Esophagus squamous epithelium (tissue), 5 donors: ENCODE measurements at regions not wholly inside any gene's neighbourhood (a gene's known extent, or its start where the extent isn't known, plus 50 kb on each side); places are given as distances from the start of the nearest gene placed in this dataset.

Experiments used
- DNase-seq: peaks from one replicate; lab custom pipeline; 2025; lab: John Stamatoyannopoulos, UW
- H3K27ac ChIP-seq, 4 donors: fragments of 200-600 bp; sonication (generic); one replicate each; pipeline ENCODE4 v1.5.1; 2016 to 2019; ENCODE audit warnings: mild to moderate bottlenecking in 1 of 4
- H3K27me3 ChIP-seq, 4 donors: fragments of 200-600 bp; sonication (generic); 1 replicate in 3 of 4; 2 replicates in 1 of 4; pipeline versions ENCODE4 v1.5.1 to v1.6.0; 2017 to 2021; ENCODE audit warnings: antibody characterized with exemption in 1 of 4
- H3K36me3 ChIP-seq, 3 donors: fragments of 200-600 bp; sonication (generic); one replicate each; pipeline ENCODE4 v1.5.1; 2016 to 2019
- H3K4me1 ChIP-seq, 3 donors: fragments of 200-600 bp; sonication (generic); one replicate each; pipeline ENCODE4 v1.5.1; 2017 to 2019
- H3K4me3 ChIP-seq, 4 donors: fragments of 200-600 bp; sonication (generic); 1 replicate in 3 of 4; 2 replicates in 1 of 4; pipeline ENCODE4 v1.5.1; 2016 to 2019; ENCODE audit warnings: mild to moderate bottlenecking in 2 of 4, moderate library complexity in 1 of 4
- H3K9me3 ChIP-seq, 3 donors: fragments of 200-600 bp; sonication (generic); one replicate each; pipeline ENCODE4 v1.5.1; 2016 to 2019
- CTCF ChIP-seq, 6 experiments: fragments of 450-650 bp in 4 of 6; fragments of 200-600 bp in 2 of 6; sonication (generic) in 2 of 6; IDR thresholded peaks; one replicate each; pipeline ENCODE4 v1.5.1; 2016 to 2019; ENCODE audit warnings: antibody characterized with exemption in 6 of 6, mild to moderate bottlenecking in 4 of 6, moderate library complexity in 4 of 6
- POLR2A ChIP-seq, 4 donors: fragments of 450-650 bp; IDR thresholded peaks; one replicate each; pipeline ENCODE4 v1.6.1; 2017; ENCODE audit warnings: antibody characterized with exemption in 4 of 4, mild to moderate bottlenecking in 4 of 4, moderate library complexity in 3 of 4
- WGBS, 2 donors: methylation state at CpG; one replicate each; pipeline ENCODE4 v1.1.5; 2018; 5-methylcytosine and 5-hydroxymethylcytosine counted together
- intact Hi-C: fragments of 100-400 bp; cut with DNase I; formaldehyde crosslinking; loops from one replicate; pipeline ENCODE4 v1.15.0; 2022
- donor health status: DM: yes; HTN: yes; CAD: no.

- Histone ChIP-seq H3K4me3 (no peak overlapping the region), H3K27ac (no peak overlapping the region), H3K4me1 (peaks cover 21 to 41% (median 23%) of the 10 kb centered on the region in 3 donors), H3K36me3 (no peaks in the 10 kb centered on the region), H3K9me3 (no peaks in the 10 kb centered on the region), H3K27me3 (no peaks in the 10 kb centered on the region)
- no peak for DNase-seq
- TF ChIP-seq POLR2A (IDR thresholded peaks at IDR 0.05) (no peak), CTCF (IDR thresholded peaks at IDR 0.05) (no peak)
- 90 to 91% methylated on average over 3 of the region's 3 CpGs for WGBS, 2 donors
- intact Hi-C loops, result no loop called here
Observed at GRCh38 chr6:150713931-150714330, 114.2 kb downstream of the PLEKHG1 start.

- intact Hi-C loops, result no loop called here
- no peaks in the 10 kb centered on the region for H3K36me3 ChIP-seq
- WGBS, 2 donors, result 90 to 92% methylated on average over 6 to 7 of the region's 7 CpGs
Observed at GRCh38 chr6:150715133-150715532, 115.4 kb downstream of the PLEKHG1 start.

GRCh38 chr6:150717419-150717818 is 117.7 kb downstream of the PLEKHG1 start:
- no peaks in the 10 kb centered on the region for H3K9me3 ChIP-seq
- H3K4me1 ChIP-seq, result peaks cover 8 to 34% (median 11%) of the 10 kb centered on the region in 3 donors
- intact Hi-C loops, result no loop called here
- TF ChIP-seq CTCF (IDR thresholded peaks at IDR 0.05) (no peak), POLR2A (IDR thresholded peaks at IDR 0.05) (no peak)
- no peak for DNase-seq
- 87 to 98% methylated on average over 4 to 8 of the region's 8 CpGs for WGBS, 2 donors
- H3K36me3 ChIP-seq, result no peaks in the 10 kb centered on the region
- no peak overlapping the region for H3K27ac ChIP-seq
- H3K27me3 ChIP-seq, result no peaks in the 10 kb centered on the region
- H3K4me3 ChIP-seq, result no peak overlapping the region

More at GRCh38 chr6:150715133-150715532, 115.4 kb downstream of the PLEKHG1 start:
- TF ChIP-seq POLR2A (IDR thresholded peaks at IDR 0.05) (no peak), CTCF (IDR thresholded peaks at IDR 0.05) (no peak)
- Histone ChIP-seq H3K27me3 (no peaks in the 10 kb centered on the region), H3K4me1 (peaks cover 20 to 40% (median 23%) of the 10 kb centered on the region in 3 donors), H3K9me3 (no peaks in the 10 kb centered on the region), H3K4me3 (no peak overlapping the region), H3K27ac (no peak overlapping the region)
- no peak for DNase-seq

GRCh38 chr6:150719099-150719766 is 119.5 kb downstream of the PLEKHG1 start:
- TF ChIP-seq CTCF (IDR thresholded peaks at IDR 0.05), result no peak
- TF ChIP-seq POLR2A (IDR thresholded peaks at IDR 0.05), result no peak
- DNase-seq, result no peak
- Histone ChIP-seq H3K27ac (no peak overlapping the region), H3K36me3 (no peaks in the 10 kb centered on the region), H3K4me3 (no peak overlapping the region), H3K4me1 (peaks cover 7 to 29% (median 8%) of the 10 kb centered on the region in 3 donors), H3K9me3 (no peaks in the 10 kb centered on the region), H3K27me3 (no peaks in the 10 kb centered on the region)
- intact Hi-C loops, result no loop called here
- 60 to 70% methylated on average over 7 of the region's 7 CpGs for WGBS, 2 donors

- Histone ChIP-seq H3K4me3 (no peak overlapping the region), H3K36me3 (no peaks in the 10 kb centered on the region), H3K27ac (no peak overlapping the region), H3K4me1 (peaks cover 7 to 29% (median 8%) of the 10 kb centered on the region in 3 donors), H3K9me3 (no peaks in the 10 kb centered on the region), H3K27me3 (no peaks in the 10 kb centered on the region)
- TF ChIP-seq CTCF (IDR thresholded peaks at IDR 0.05), result no peak
- TF ChIP-seq POLR2A (IDR thresholded peaks at IDR 0.05), result no peak
- intact Hi-C loops, result no loop called here
- 90 to 93% methylated on average over 1 of the region's 1 CpG for WGBS, 2 donors
- DNase-seq, result no peak
Observed at GRCh38 chr6:150719831-150720230, 120.1 kb downstream of the PLEKHG1 start.
